SK-N-SH treated with all-trans-retinoic acid at 6 μM for 48 hours (cell line): ENCODE measurements at regions not wholly inside any gene's neighbourhood (a gene's known extent, or its start where the extent isn't known, plus 50 kb on each side); places are given as distances from the start of the nearest gene placed in this dataset.

Experiments
- ATAC-seq: fragments of 200-7000 bp; cut with Tn5 transposase; 3 replicates; pipeline ENCODE4 v1.9.1; 2020; ENCODE audit warnings: mild to moderate bottlenecking, moderate library complexity
- ARNTL ChIP-seq: fragments of 450-650 bp; formaldehyde crosslinking; IDR thresholded peaks from 2 replicates; pipeline ENCODE4 v1.5.0; 2020; ENCODE audit warnings: low read depth, mild to moderate bottlenecking, moderate library complexity, borderline replicate concordance
- BACH2 ChIP-seq: fragments of 250-450 bp; sonication (Bioruptor Pico); IDR thresholded peaks from 2 replicates; pipeline ENCODE4 v1.9.0; 2021; ENCODE audit warnings: mild to moderate bottlenecking, borderline replicate concordance
- CREB5 ChIP-seq: fragments of 250-450 bp; sonication (Bioruptor Pico); IDR thresholded peaks from 2 replicates; pipeline ENCODE4 v1.5.1; 2020; ENCODE audit warnings: low read depth, mild to moderate bottlenecking, moderate library complexity
- CSDC2 ChIP-seq: fragments of 250-450 bp; sonication (Bioruptor Pico); IDR thresholded peaks from 2 replicates; pipeline ENCODE4 v1.5.0; 2020; ENCODE audit warnings: mild to moderate bottlenecking, moderate library complexity
- CSRNP3 ChIP-seq: fragments of 250-450 bp; sonication (Bioruptor Pico); IDR thresholded peaks from 2 replicates; pipeline ENCODE4 v1.5.1; 2021; ENCODE audit warnings: mild to moderate bottlenecking, moderate library complexity
- ESRRG ChIP-seq: fragments of 250-450 bp; sonication (Bioruptor Pico); IDR thresholded peaks from 2 replicates; pipeline ENCODE4 v1.6.1; 2021; ENCODE audit warnings: mild to moderate bottlenecking
- GLIS3 ChIP-seq: fragments of 250-450 bp; sonication (Bioruptor Pico); IDR thresholded peaks from 2 replicates; pipeline ENCODE4 v1.5.0; 2020; ENCODE audit warnings: mild to moderate bottlenecking, moderate library complexity
- PATZ1 ChIP-seq: fragments of 250-450 bp; sonication (Bioruptor Pico); IDR thresholded peaks from 2 replicates; pipeline ENCODE4 v1.8.0; 2020; ENCODE audit warnings: mild to moderate bottlenecking, moderate library complexity, borderline replicate concordance
- POU6F1 ChIP-seq: fragments of 250-450 bp; sonication (Bioruptor Pico); IDR thresholded peaks from 2 replicates; pipeline ENCODE4 v1.8.0; 2021; ENCODE audit warnings: low read depth, mild to moderate bottlenecking, moderate library complexity, borderline replicate concordance
- PPARA ChIP-seq: fragments of 250-450 bp; sonication (Bioruptor Pico); IDR thresholded peaks from 2 replicates; pipeline ENCODE4 v1.5.0; 2020; ENCODE audit warnings: mild to moderate bottlenecking, borderline replicate concordance
- RARB ChIP-seq: fragments of 250-450 bp; sonication (Bioruptor Pico); IDR thresholded peaks from 2 replicates; pipeline ENCODE4 v1.8.0; 2021; ENCODE audit warnings: mild to moderate bottlenecking, moderate library complexity
- TCF4 ChIP-seq: fragments of 250-450 bp; sonication (Bioruptor Pico); IDR thresholded peaks from 2 replicates; pipeline ENCODE4 v1.8.0; 2021; ENCODE audit warnings: mild to moderate bottlenecking, moderate library complexity, borderline replicate concordance
- TOX ChIP-seq: fragments of 250-450 bp; sonication (Bioruptor Pico); IDR thresholded peaks from 2 replicates; pipeline ENCODE4 v1.8.0; 2021; ENCODE audit warnings: mild to moderate bottlenecking, moderate library complexity, borderline replicate concordance
- TSHZ2 ChIP-seq: fragments of 250-450 bp; sonication (Bioruptor Pico); IDR thresholded peaks from 2 replicates; pipeline ENCODE4 v1.5.0; 2020; ENCODE audit warnings: mild to moderate bottlenecking, moderate library complexity
- ZC3H10 ChIP-seq: fragments of 250-450 bp; sonication (Bioruptor Pico); IDR thresholded peaks from 2 replicates; pipeline ENCODE4 v1.5.1; 2021; ENCODE audit warnings: mild to moderate bottlenecking, moderate library complexity
- ZFP3 ChIP-seq: fragments of 250-450 bp; sonication (Bioruptor Pico); IDR thresholded peaks from 2 replicates; pipeline ENCODE4 v1.5.0; 2020; ENCODE audit warnings: mild to moderate bottlenecking, moderate library complexity
- ZFP30 ChIP-seq: fragments of 450-650 bp; formaldehyde crosslinking; IDR thresholded peaks from 2 replicates; pipeline ENCODE4 v1.5.0; 2022; ENCODE audit warnings: mild to moderate bottlenecking, moderate library complexity
- ZNF565 ChIP-seq: fragments of 450-650 bp; formaldehyde crosslinking; conservative IDR thresholded peaks from 2 replicates; pipeline ENCODE4 v1.5.0; 2020; ENCODE audit warnings: low read depth, mild to moderate bottlenecking, moderate library complexity
- ZNF8 ChIP-seq: fragments of 450-650 bp; formaldehyde crosslinking; IDR thresholded peaks from 2 replicates; pipeline ENCODE4 v1.5.0; 2020; ENCODE audit warnings: mild to moderate bottlenecking, moderate library complexity

- no peak for ATAC-seq
- no peak for TF ChIP-seq ZFP30 (CRISPR knock-in tag)
- no peak for TF ChIP-seq ARNTL
- TF ChIP-seq BACH2: no peak
- TF ChIP-seq CREB5: no peak
- no peak for TF ChIP-seq RARB (CRISPR knock-in tag)
- no peak for TF ChIP-seq ZNF8 (CRISPR knock-in tag)
- no peak for TF ChIP-seq TCF4 (CRISPR knock-in tag)
- no peak for TF ChIP-seq TOX (CRISPR knock-in tag)
- TF ChIP-seq POU6F1 (CRISPR knock-in tag): no peak
- TF ChIP-seq PATZ1 (CRISPR knock-in tag): no peak
- TF ChIP-seq GLIS3 (CRISPR knock-in tag): no peak
- TF ChIP-seq CSRNP3 (CRISPR knock-in tag): no peak
- TF ChIP-seq PPARA: no peak
- no peak for TF ChIP-seq ESRRG
- TF ChIP-seq, all 23 proteins: peak for 0
These were observed 414.0 kb upstream of the KAZN start for GRCh38 chr1:14184454-14184853.

GRCh38 chr1:14189381-14189780, 409.1 kb upstream of the KAZN start:
- no peak for TF ChIP-seq CSRNP3 (CRISPR knock-in tag)
- no peak for TF ChIP-seq CREB5
- no peak for TF ChIP-seq PPARA
- TF ChIP-seq ESRRG: no peak
- TF ChIP-seq GLIS3 (CRISPR knock-in tag): no peak
- no peak for TF ChIP-seq BACH2
- ATAC-seq: no peak

GRCh38 chr1:14190508-14190907, 408.0 kb upstream of the KAZN start:
- ATAC-seq: no peak
- TF ChIP-seq ARNTL: no peak
- no peak for TF ChIP-seq GLIS3 (CRISPR knock-in tag)
- TF ChIP-seq TOX (CRISPR knock-in tag): no peak
- TF ChIP-seq ESRRG: no peak
- no peak for TF ChIP-seq ZFP3 (CRISPR knock-in tag)
- no peak for TF ChIP-seq CREB5
- TF ChIP-seq TCF4 (CRISPR knock-in tag): no peak

GRCh38 chr1:14194511-14194910, 404.0 kb upstream of the KAZN start:
- ATAC-seq: no peak
- no peak for TF ChIP-seq CSDC2 (CRISPR knock-in tag)
- no peak for TF ChIP-seq POU6F1 (CRISPR knock-in tag)
- no peak for TF ChIP-seq BACH2
- no peak for TF ChIP-seq ZC3H10 (CRISPR knock-in tag)
- TF ChIP-seq ZFP30 (CRISPR knock-in tag): no peak
- no peak for TF ChIP-seq TOX (CRISPR knock-in tag)
- no peak for TF ChIP-seq TSHZ2 (CRISPR knock-in tag)
- no peak for TF ChIP-seq ZNF565
